HPDE6-E6E7 (cell line): ENCODE measurements at regions not wholly inside any gene's neighbourhood (a gene's known extent, or its start where the extent isn't known, plus 50 kb on each side); places are given as distances from the start of the nearest gene placed in this dataset.
"Not testable (repeated sequence)": the region's sequence is repeated elsewhere in the genome, so short reads cannot be mapped to it uniquely, and the experiment has no call there.

ENCODE experiments used
- DNase-seq: peaks from one replicate; pipeline ENCODE4 v3.0.0; 2011; ENCODE audit warnings: missing footprints; ENCODE audit errors: extremely low spot score

DNA sequence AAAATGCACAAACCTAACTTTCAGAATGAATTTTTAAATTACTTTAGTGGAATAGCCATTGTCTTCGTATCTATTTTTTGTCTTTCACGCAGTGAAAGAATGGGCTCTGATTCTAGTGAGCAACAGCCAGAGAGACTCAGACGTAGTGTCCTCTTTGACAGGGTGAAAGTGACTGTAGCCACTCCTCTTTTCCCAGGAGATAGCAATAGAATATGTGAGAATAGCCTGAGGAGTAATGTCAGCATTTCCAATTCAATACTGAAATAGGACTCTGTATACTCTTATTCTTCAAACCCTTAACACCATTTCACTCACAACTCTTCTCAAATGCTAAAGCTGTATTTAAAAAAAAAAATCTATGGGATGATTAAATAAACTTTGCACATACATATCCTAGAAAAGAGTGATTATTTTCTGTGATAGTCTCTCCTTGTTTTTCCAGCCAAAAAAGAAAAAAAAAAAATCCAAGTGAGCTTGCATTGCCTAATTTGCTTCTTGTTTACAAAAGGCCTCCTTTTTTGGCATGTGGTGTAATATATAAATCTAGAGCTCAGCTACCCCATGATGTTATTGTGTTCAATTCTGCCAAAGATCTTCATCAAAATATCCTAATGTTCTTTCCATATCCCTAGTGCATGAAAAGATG is 626.1 kb upstream of the SLITRK6 start:
- no peak for DNase-seq

- no peak for DNase-seq
Observed at GRCh38 chr13:86426437-86426836, 627.2 kb upstream of the SLITRK6 start.

- DNase-seq: no peak
Observed at GRCh38 chr13:86429756-86430155, 630.5 kb upstream of the SLITRK6 start.

- DNase-seq: no peak
Observed at GRCh38 chr13:86438034-86438433, 638.8 kb upstream of the SLITRK6 start.

- DNase-seq: no peak
Observed at GRCh38 chr13:86445206-86445605, 646.0 kb upstream of the SLITRK6 start.

DNA sequence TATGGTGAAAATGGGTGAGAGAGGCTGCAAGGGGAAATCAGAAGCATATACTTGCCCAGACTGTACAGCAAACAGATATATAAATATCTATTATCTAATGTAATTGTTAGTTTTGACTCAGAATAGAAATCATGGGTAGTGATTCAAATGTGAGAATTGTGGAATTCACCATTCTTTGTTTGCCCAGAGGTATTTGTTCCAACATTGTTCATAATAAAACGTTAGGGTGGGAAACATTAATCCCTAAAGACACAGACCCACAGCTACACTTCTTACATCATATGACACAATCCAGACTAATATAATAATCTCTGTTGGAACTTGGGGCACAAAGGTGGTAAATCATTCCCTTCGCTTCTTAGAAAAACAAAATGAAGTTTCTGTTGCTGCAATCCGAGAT is 646.5 kb upstream of the SLITRK6 start:
- no peak for DNase-seq

- DNase-seq: no peak
Observed at GRCh38 chr13:86446311-86446710, 647.1 kb upstream of the SLITRK6 start.

- DNase-seq: no peak
Observed at GRCh38 chr13:86447479-86447878, 648.3 kb upstream of the SLITRK6 start.

DNA sequence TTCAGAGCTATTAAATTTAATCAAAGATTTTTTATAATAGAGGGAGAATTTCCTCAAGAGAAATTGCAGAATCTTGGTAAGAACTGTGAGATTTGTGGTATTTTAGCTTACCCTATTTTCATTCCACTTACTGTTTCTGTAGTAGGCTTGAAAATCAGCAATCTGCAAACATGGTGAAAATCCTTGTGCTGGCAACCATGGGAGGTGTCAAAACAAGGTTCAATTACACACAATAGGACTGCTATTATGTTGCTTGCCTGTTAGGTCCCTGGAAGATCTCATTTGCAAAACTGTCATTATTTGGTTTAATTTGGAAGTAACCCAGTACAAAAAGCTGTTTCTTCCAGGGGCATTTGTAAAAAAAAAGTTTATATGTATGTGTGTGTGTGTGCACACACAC is 662.8 kb upstream of the SLITRK6 start:
- no peak for DNase-seq

DNA sequence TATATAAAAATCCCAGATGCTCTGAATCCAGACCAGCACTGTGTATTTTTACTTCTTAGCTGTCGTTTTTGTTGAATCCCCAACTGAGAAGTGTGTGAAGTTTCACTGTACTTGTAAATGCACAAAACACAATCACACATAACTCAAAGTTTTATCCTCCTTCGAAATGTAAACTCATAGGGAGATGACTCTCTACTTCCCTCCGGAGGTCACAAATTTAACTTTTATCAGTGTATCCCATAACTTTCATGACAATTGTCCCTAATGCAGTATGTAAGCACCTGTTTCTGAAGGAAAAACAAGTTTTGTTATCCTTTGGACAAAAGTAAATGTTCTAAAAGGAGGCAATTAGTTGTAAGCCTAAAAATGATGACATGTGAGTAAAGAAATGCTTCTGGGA is 665.0 kb upstream of the SLITRK6 start:
- peak; percentile 1 for DNase-seq

DNA sequence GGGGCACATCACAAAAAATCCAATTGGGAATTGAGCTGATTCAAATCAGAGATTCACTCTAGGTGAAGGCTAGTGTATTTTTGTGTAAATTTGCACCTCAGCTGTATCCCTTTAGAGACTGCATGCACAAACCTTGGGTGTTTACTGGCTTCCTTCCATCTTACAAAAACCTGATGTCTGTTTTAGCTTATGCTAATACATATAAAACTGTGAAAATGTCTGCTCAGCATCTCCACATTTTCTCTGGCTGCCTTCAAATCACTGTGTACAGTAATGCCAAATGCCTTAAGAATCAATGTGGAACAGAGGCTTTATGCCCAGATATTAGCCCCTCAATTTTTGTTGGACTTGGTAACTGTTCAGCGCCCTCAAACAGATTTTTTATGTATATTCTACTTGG is 675.8 kb upstream of the SLITRK6 start:
- DNase-seq: no peak

GRCh38 chr13:86476656-86477055 is 677.4 kb upstream of the SLITRK6 start:
- DNase-seq: no peak

GRCh38 chr13:86486582-86486981 is 687.4 kb upstream of the SLITRK6 start:
- DNase-seq: no peak

GRCh38 chr13:86491121-86491520 is 691.9 kb upstream of the SLITRK6 start:
- no peak for DNase-seq

GRCh38 chr13:86501931-86502330 is 702.7 kb upstream of the SLITRK6 start:
- not testable (repeated sequence) for DNase-seq

DNA sequence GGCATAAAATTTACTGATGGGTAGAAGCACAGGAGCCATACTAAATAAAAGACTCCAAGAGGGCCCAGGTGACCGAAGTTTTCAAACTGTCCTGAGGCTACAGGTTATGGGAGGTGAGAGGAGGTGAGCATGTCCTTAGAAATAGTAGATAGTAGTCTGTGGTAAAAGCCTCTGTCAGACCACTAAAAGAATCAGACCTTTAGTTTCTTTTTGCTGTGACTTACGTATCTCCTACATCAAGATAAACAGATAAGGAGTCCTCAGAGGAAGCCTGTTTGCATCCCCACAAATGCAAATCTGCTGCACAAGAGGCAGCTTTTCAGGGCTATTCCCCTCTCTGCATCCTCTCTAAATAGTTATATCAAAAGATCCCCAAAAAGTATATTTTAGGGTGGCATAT is 711.6 kb upstream of the SLITRK6 start:
- DNase-seq: no peak

DNA sequence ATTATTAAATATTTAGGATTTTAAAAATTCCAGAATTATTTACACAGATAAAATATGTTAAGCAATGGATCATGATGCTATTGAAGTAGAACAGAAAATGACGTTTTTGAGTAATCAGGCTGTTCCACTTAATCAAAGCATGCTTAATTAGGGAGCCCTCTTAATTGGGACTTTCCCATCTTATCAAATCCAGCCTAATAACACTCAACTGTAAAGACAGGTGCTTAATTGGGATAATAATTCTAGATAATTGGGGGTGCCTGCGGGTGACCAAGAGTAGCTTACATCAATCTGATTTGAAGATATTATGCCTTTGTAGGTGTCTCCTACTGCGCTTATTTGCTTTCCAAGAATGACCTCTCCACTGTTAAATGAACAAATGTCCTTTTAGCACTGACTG is 742.2 kb upstream of the SLITRK6 start:
- DNase-seq: no peak

DNA sequence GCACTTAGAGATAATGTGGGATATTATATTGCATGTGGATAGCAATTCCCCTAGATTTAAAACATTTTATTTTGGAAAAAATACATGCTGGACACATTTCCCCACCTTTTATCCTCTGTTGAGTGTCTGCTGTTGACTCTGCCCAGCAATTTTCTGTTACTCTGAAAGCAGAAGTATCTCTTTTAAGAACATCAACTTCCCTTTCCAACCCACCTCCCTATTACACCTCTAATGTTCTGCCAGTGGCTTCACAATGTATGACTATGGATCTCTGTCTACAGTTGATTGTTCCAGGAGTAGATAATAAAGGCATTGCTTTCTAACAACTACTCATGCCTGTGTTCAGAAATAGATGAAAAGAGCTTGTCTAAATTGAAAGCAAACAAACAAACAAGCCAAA is 754.8 kb upstream of the SLITRK6 start:
- DNase-seq: no peak

DNA sequence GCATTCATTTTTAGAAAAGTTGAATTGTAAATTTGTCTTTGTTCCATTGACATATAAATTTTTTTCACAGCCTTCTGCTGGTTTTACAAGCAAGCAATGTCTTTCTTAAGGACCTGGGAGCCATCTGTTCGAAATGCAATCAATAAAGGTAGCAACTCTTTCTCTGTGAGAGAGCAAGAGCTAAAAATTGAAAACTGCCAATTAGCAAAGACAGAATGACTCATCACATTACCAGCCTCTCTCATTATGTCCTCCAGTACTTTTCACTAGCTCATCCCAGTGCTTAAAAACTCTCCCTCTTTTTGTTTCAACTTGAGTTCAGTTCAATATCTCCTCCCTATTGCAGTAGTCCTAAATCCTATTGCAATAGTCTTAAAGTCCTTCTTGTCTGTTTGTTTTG is 760.7 kb upstream of the SLITRK6 start:
- no peak for DNase-seq

- DNase-seq: no peak
Observed at GRCh38 chr13:86562866-86563265, 763.6 kb upstream of the SLITRK6 start.

DNA sequence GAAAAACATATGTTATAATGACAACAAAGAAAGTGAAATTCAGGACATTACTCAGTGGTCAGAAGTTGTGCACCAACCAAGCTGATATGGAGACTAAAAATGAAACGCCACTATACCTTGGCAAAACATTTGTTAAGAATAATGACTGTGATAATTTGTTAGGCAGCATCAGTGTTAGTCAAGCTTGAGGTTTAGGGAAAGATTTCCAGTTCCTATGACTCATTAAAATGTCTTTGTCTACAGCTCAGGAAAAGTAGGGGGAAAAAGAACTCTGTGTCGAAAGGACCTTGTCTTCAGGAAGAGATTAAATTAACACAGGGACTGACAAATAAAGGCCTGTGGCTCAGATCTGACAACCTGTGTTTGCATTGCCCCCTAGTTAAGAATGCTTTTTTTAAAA is 764.1 kb upstream of the SLITRK6 start:
- peak; percentile 3 for DNase-seq

DNA sequence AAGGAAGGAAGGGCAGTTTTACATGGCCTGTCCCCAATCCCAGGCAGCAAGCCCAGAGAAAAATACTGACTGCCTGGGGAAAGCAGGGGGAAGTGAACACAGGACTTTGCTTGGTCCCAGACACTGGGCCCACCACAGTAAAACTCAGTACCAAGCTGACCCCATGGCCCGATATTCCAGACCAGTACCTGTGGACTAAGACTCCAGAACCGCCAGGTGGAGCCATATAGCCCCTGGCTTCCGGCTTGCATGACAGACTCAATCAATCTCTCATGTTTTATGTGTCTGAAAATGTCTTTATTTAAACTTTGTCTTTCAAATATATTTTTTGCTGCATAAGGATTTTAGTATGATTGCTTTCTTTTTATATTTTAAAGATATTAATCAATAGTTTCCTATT is 767.9 kb upstream of the SLITRK6 start:
- DNase-seq: no peak

DNA sequence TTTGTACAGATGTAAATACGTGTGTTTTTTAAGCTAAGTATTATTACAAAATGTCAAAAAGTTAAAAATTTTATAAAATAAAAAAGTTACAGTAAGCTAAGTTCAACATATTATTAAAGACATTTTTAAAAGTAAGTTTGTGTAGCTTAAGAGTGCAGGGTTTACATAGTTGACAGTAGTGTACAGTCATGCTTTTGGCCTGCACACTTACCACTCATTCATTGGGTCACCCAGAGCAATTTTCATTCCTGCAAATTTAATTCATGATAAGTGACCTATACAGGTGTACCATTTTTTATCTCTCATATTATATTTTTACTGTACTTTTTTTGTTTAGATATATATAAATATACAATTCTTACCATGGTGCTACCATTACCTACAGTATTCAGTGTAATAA is 769.9 kb upstream of the SLITRK6 start:
- DNase-seq: no peak

- no peak for DNase-seq
Observed at GRCh38 chr13:86569974-86570373, 770.8 kb upstream of the SLITRK6 start.
